CD4-positive, alpha-beta T cell treated with Interleukin-21 for 1 hour (primary cell): ENCODE measurements at regions not wholly inside any gene's neighbourhood (a gene's known extent, or its start where the extent isn't known, plus 50 kb on each side); places are given as distances from the start of the nearest gene placed in this dataset.

Experiments
- DNase-seq: peaks from one replicate; pipeline ENCODE4 v3.0.0-alpha.2; 2020

GRCh38 chr7:35331730-35332678 lies 78.1 kb upstream of the TBX20 start:
- no peak for DNase-seq

- DNase-seq, result no peak
Observed at GRCh38 chr7:35329026-35329425, 75.1 kb upstream of the TBX20 start.

- DNase-seq, result no peak
Observed at GRCh38 chr7:35319606-35320005, 65.7 kb upstream of the TBX20 start.

- no peak for DNase-seq
Observed at GRCh38 chr7:35316549-35316948, 62.6 kb upstream of the TBX20 start.

- DNase-seq, result no peak
Observed at GRCh38 chr7:35315517-35315916, 61.6 kb upstream of the TBX20 start.

GRCh38 chr7:35314354-35314753 lies 60.5 kb upstream of the TBX20 start:
- DNase-seq, result no peak

- no peak for DNase-seq
Observed at GRCh38 chr7:35313575-35313974, 59.7 kb upstream of the TBX20 start.
